SK-N-SH (cell line): ENCODE measurements at regions not wholly inside any gene's neighbourhood (a gene's known extent, or its start where the extent isn't known, plus 50 kb on each side); places are given as distances from the start of the nearest gene placed in this dataset.

Experiments used
- CTCF ChIP-seq: fragments of 200-600 bp; sonication (generic); IDR thresholded peaks from 2 replicates; pipeline ENCODE4 v1.6.1; 2017; ENCODE audit warnings: antibody characterized with exemption, mild to moderate bottlenecking, moderate library complexity

GRCh38 chr6:138722425-138723371 is 50.9 kb upstream of the CCDC28A start (continued):
- TF ChIP-seq CTCF = no peak
